SU-DHL-6 (cell line): ENCODE measurements at regions not wholly inside any gene's neighbourhood (a gene's known extent, or its start where the extent isn't known, plus 50 kb on each side); places are given as distances from the start of the nearest gene placed in this dataset.

Experiments
- H2AFZ ChIP-seq: fragments of 200-600 bp; sonication (generic); 2 replicates; pipeline ENCODE4 v1.6.1; 2014; ENCODE audit warnings: low read depth, mild to moderate bottlenecking, moderate library complexity, mixed read lengths, antibody characterized with exemption, low read length; ENCODE audit not compliant: severe bottlenecking
- H3F3A ChIP-seq: fragments of 200-600 bp; shearing (Covaris generic); 2 replicates; pipeline ENCODE4 v1.6.0; 2016; ENCODE audit warnings: antibody characterized with exemption, mild to moderate bottlenecking; ENCODE audit not compliant: insufficient read depth
- H3K27ac ChIP-seq: fragments of 200-600 bp; sonication (generic); 2 replicates; pipeline ENCODE4 v1.5.1; 2016; ENCODE audit warnings: low read depth, mild to moderate bottlenecking, low read length, moderate library complexity, mixed read lengths
- H3K27me3 ChIP-seq: fragments of 200-600 bp; sonication (generic), shearing (Covaris generic); 2 replicates; pipeline ENCODE4 v1.6.0; 2014; ENCODE audit warnings: mild to moderate bottlenecking, low read length
- H3K36me3 ChIP-seq: fragments of 200-600 bp; sonication (generic); 2 replicates; pipeline ENCODE4 v1.6.1; 2014; ENCODE audit warnings: mild to moderate bottlenecking, low read length, mixed read lengths
- H3K4me2 ChIP-seq: fragments of 300-600, 200-600 bp; shearing (Covaris generic), sonication (generic); 2 replicates; pipeline ENCODE4 v1.6.0; 2014; ENCODE audit warnings: low read length, low read depth, mild to moderate bottlenecking; ENCODE audit not compliant: poor library complexity, severe bottlenecking
- H3K4me3 ChIP-seq: fragments of 200-600 bp; sonication (generic); 2 replicates; pipeline ENCODE4 v1.5.1; 2014; ENCODE audit warnings: antibody characterized with exemption, low read length, mild to moderate bottlenecking, mixed read lengths; ENCODE audit not compliant: insufficient read depth, poor library complexity, severe bottlenecking
- H3K79me2 ChIP-seq: fragments of 200-600 bp; sonication (generic); 2 replicates; pipeline ENCODE4 v1.6.1; 2014; ENCODE audit warnings: mild to moderate bottlenecking, low read length, moderate library complexity; ENCODE audit not compliant: insufficient read depth
- H3K9ac ChIP-seq: fragments of 200-600 bp; sonication (generic); 2 replicates; pipeline ENCODE4 v1.7.0; 2014; ENCODE audit warnings: mild to moderate bottlenecking, low read length
- H3K9me2 ChIP-seq: fragments of 200-600 bp; sonication (generic); replicated peaks from 2 replicates; pipeline ENCODE4 v1.6.1; 2014; ENCODE audit warnings: low read length; ENCODE audit not compliant: insufficient read depth
- H3K9me3 ChIP-seq: fragments of 200-600 bp; sonication (generic); 2 replicates; pipeline ENCODE4 v1.6.1; 2014; ENCODE audit warnings: low read length, mixed read lengths; ENCODE audit not compliant: insufficient read depth
- H4K20me1 ChIP-seq: fragments of 200-600 bp; sonication (generic); 2 replicates; pipeline ENCODE4 v1.6.1; 2014; ENCODE audit warnings: low read depth, mild to moderate bottlenecking, antibody characterized with exemption, low read length, moderate library complexity, mixed read lengths
- EZH2phosphoT487 ChIP-seq: fragments of 200-600 bp; sonication (generic), shearing (Covaris generic); conservative IDR thresholded peaks from 2 replicates; pipeline ENCODE4 v1.6.1; 2018; ENCODE audit warnings: mild to moderate bottlenecking, antibody characterized with exemption, low read length, moderate library complexity, mixed read lengths
- TF ChIP-seq, protein P1 (sequence below): fragments of 200-600 bp; sonication (generic); IDR thresholded peaks from one replicate; pipeline ENCODE4 v1.5.1; 2017; ENCODE audit warnings: antibody characterized with exemption, mild to moderate bottlenecking, low read length, moderate library complexity; ENCODE audit not compliant: insufficient read depth, poor library complexity, severe bottlenecking

DNA sequence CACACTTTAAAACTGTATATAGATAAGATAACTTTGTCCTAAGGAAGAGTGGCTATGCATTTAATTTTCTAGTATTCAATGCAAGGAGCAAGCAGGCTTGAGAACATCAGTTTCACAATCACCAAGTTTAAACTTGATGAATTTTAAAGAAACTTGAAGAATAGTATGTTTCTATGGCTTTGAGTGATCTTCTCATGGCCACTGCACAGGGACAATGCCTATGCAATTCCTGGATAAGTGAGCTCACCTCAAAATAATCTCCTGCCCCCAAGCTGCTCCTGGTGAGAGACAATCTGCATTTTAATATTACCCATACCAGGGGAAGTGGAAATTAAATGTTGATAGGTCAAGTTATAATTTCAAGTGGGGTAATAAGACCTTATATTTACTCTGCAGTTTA, 376.6 kb upstream of the CBLB start:
- no peak overlapping the region for H2AFZ ChIP-seq
- no peak overlapping the region for H3K9ac ChIP-seq
- no peaks in the 10 kb centered on the region for H3K27me3 ChIP-seq
- H3K4me2 ChIP-seq, result no peak overlapping the region
- H3F3A ChIP-seq, result no peaks in the 10 kb centered on the region
- no peaks in the 10 kb centered on the region for H3K9me2 ChIP-seq
- TF ChIP-seq, protein P1, sequence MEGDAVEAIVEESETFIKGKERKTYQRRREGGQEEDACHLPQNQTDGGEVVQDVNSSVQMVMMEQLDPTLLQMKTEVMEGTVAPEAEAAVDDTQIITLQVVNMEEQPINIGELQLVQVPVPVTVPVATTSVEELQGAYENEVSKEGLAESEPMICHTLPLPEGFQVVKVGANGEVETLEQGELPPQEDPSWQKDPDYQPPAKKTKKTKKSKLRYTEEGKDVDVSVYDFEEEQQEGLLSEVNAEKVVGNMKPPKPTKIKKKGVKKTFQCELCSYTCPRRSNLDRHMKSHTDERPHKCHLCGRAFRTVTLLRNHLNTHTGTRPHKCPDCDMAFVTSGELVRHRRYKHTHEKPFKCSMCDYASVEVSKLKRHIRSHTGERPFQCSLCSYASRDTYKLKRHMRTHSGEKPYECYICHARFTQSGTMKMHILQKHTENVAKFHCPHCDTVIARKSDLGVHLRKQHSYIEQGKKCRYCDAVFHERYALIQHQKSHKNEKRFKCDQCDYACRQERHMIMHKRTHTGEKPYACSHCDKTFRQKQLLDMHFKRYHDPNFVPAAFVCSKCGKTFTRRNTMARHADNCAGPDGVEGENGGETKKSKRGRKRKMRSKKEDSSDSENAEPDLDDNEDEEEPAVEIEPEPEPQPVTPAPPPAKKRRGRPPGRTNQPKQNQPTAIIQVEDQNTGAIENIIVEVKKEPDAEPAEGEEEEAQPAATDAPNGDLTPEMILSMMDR, result no peak
- no peak for TF ChIP-seq EZH2phosphoT487
- H3K36me3 ChIP-seq, result no peaks in the 10 kb centered on the region; the same call in 1 of the 2 replicates
- H3K9me3 ChIP-seq, result no peaks in the 10 kb centered on the region
- H3K27ac ChIP-seq, result no peak overlapping the region
- no peak overlapping the region for H3K4me3 ChIP-seq
- no peaks in the 10 kb centered on the region for H3K79me2 ChIP-seq
- H4K20me1 ChIP-seq, result no peaks in the 10 kb centered on the region

DNA sequence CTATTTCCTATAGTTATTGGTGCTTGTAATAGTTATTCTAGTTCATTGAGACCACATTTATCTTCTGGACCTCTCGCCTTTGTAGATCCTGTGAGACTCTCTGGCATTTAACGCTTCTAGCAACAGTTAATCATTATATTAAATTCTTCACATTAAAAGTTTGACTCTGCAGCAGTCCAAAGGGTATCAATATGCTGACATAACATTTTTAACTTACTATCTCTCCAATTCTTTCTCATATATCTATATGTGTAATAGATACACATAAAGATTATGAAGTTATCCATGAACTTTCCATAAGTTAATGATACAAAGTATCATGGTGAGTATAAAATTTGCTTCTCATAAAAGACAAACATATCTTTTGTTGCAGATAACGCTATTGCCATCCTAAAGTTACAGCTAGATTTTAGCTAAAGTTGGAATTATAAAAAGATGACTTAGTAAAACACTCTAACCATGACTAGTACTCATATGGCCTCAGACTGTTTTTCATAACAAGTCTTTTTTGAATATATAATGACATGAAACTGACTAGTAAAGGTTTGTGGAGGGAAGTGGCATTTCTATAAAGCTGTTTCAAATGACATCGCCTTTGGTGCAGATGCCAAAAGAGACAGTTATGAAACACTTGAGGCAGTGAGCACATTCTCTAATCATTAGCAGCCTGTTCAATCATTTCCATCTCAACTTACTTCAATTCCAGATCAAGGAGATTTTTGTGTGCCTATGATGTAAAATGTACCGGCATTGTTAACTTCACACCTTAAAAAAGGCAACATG, 379.3 kb upstream of the CBLB start:
- Histone ChIP-seq H3K36me3 (peaks cover 18% of the 10 kb centered on the region), H3K4me2 (no peak overlapping the region), H3K9ac (no peak overlapping the region), H3K9me2 (no peaks in the 10 kb centered on the region), H3F3A (no peaks in the 10 kb centered on the region), H3K4me3 (no peak overlapping the region), H2AFZ (no peak overlapping the region), H3K9me3 (no peaks in the 10 kb centered on the region), H3K27ac (no peak overlapping the region), H4K20me1 (no peaks in the 10 kb centered on the region), H3K27me3 (no peaks in the 10 kb centered on the region), H3K79me2 (peaks cover 1% of the 10 kb centered on the region)
- TF ChIP-seq, protein P1, result no peak
- no peak for TF ChIP-seq EZH2phosphoT487

- TF ChIP-seq EZH2phosphoT487, result no peak
- TF ChIP-seq, protein P1, result no peak
- Histone ChIP-seq H3K27ac (no peak overlapping the region), H3K9me2 (no peaks in the 10 kb centered on the region), H3K27me3 (no peaks in the 10 kb centered on the region), H3K79me2 (peaks cover 12% of the 10 kb centered on the region), H3K9ac (no peak overlapping the region), H4K20me1 (no peaks in the 10 kb centered on the region), H3K36me3 (peaks cover 18% of the 10 kb centered on the region), H3K9me3 (no peaks in the 10 kb centered on the region), H3F3A (peaks cover 7% of the 10 kb centered on the region; the same call in 1 of the 2 replicates), H3K4me2 (no peak overlapping the region), H2AFZ (no peak overlapping the region), H3K4me3 (no peak overlapping the region)
These were observed 380.3 kb upstream of the CBLB start for GRCh38 chr3:106249159-106249558.
